ENCODE measurements at regions not wholly inside any gene's neighbourhood (a gene's known extent, or its start where the extent isn't known, plus 50 kb on each side); places are given as distances from the start of the nearest gene placed in this dataset.
A peak's percentile ranks its signal among the peaks of the same experiment; 100 is the strongest.

GRCh38 chr6:44679438-44680201 is 292.1 kb downstream of the CDC5L start:
- DNase-seq (ENCODE audit: low spot score), result no peak

- DNase-seq (ENCODE audit: low spot score), result no peak
These were observed 292.8 kb downstream of the CDC5L start for GRCh38 chr6:44680202-44680720.

GRCh38 chr6:44681761-44682160 is 294.3 kb downstream of the CDC5L start:
- no peak for DNase-seq (ENCODE audit: low spot score)

GRCh38 chr6:44682280-44682679 is 294.8 kb downstream of the CDC5L start:
- no peak for DNase-seq (ENCODE audit: low spot score)

- DNase-seq (ENCODE audit: low spot score), result no peak
These were observed 295.7 kb downstream of the CDC5L start for GRCh38 chr6:44682987-44683779.

- no peak for DNase-seq (ENCODE audit: low spot score)
These were observed 297.7 kb downstream of the CDC5L start for GRCh38 chr6:44685213-44685612.

- no peak for DNase-seq (ENCODE audit: low spot score)
These were observed 308.6 kb downstream of the CDC5L start for GRCh38 chr6:44696099-44696498.

GRCh38 chr6:44696686-44697085 is 309.2 kb downstream of the CDC5L start:
- DNase-seq (ENCODE audit: low spot score), result no peak

- no peak for DNase-seq (ENCODE audit: low spot score)
These were observed 309.8 kb downstream of the CDC5L start for GRCh38 chr6:44697327-44697726.

- DNase-seq (ENCODE audit: low spot score), result no peak
These were observed 311.1 kb downstream of the CDC5L start for GRCh38 chr6:44698602-44699001.

- DNase-seq (ENCODE audit: low spot score), result no peak
These were observed 311.6 kb downstream of the CDC5L start for GRCh38 chr6:44699082-44699481.

GRCh38 chr6:44699851-44700250 is 312.3 kb downstream of the CDC5L start:
- no peak for DNase-seq (ENCODE audit: low spot score)

GRCh38 chr6:44700422-44700821 is 312.9 kb downstream of the CDC5L start:
- no peak for DNase-seq (ENCODE audit: low spot score)

GRCh38 chr6:44701038-44701636 is 313.6 kb downstream of the CDC5L start:
- DNase-seq (ENCODE audit: low spot score), result no peak

GRCh38 chr6:44701637-44702101 is 314.2 kb downstream of the CDC5L start:
- no peak for DNase-seq (ENCODE audit: low spot score)

- DNase-seq (ENCODE audit: low spot score), result no peak
These were observed 314.8 kb downstream of the CDC5L start for GRCh38 chr6:44702292-44702691.

- peak; percentile 13 for DNase-seq (ENCODE audit: low spot score)
These were observed 317.0 kb downstream of the CDC5L start for GRCh38 chr6:44704240-44705150.

- DNase-seq (ENCODE audit: low spot score), result no peak
These were observed 318.1 kb downstream of the CDC5L start for GRCh38 chr6:44705596-44705995.

GRCh38 chr6:44706011-44706410 is 318.5 kb downstream of the CDC5L start:
- DNase-seq (ENCODE audit: low spot score), result no peak

GRCh38 chr6:44708208-44708607 is 320.7 kb downstream of the CDC5L start:
- DNase-seq (ENCODE audit: low spot score), result no peak

- no peak for DNase-seq (ENCODE audit: low spot score)
These were observed 325.0 kb downstream of the CDC5L start for GRCh38 chr6:44712353-44713111.

All from CD4-positive, alpha-beta T cell treated with Interleukin-15 for 4 hours (primary cell).